Activated CD4-positive, alpha-beta memory T cell treated with anti-CD3 and anti-CD28 coated beads, Interleukin-2, amount 10 ng/mL, durations not matched to agents 7 days and 5 days (primary cell): ENCODE measurements at regions not wholly inside any gene's neighbourhood (a gene's known extent, or its start where the extent isn't known, plus 50 kb on each side); places are given as distances from the start of the nearest gene placed in this dataset.

ENCODE experiments used
- CTCF ChIA-PET: fragments of 350-600 bp; sonication (Branson Sonifier 250); formaldehyde crosslinking; loops from one replicate; lab custom pipeline; 2021; ENCODE audit warnings: antibody characterized with exemption, inconsistent platforms; lab: Charles Lee
- POLR2A ChIA-PET: fragments of 350-600 bp; sonication (Branson Sonifier 250); formaldehyde crosslinking; loops from one replicate; lab custom pipeline; 2021; ENCODE audit warnings: antibody characterized with exemption; lab: Charles Lee
- DNase-seq: peaks from one replicate; pipeline ENCODE4 v3.0.0-alpha.2; 2020
- H3K27ac Mint-ChIP-seq: one replicate; pipeline ENCODE4 v1.8.0; 2021; ENCODE audit warnings: mild to moderate bottlenecking, mixed read lengths
- H3K27me3 Mint-ChIP-seq: one replicate; pipeline ENCODE4 v1.8.0; 2021; ENCODE audit warnings: mixed read lengths
- H3K36me3 Mint-ChIP-seq: one replicate; pipeline ENCODE4 v1.8.0; 2021; ENCODE audit warnings: low read depth, mixed read lengths
- H3K4me1 Mint-ChIP-seq: one replicate; pipeline ENCODE4 v1.8.0; 2021; ENCODE audit warnings: mixed read lengths
- H3K4me3 Mint-ChIP-seq: one replicate; pipeline ENCODE4 v1.8.0; 2021; ENCODE audit warnings: mild to moderate bottlenecking, mixed read lengths
- H3K9me3 Mint-ChIP-seq: one replicate; pipeline ENCODE4 v1.8.0; 2021; ENCODE audit warnings: mixed read lengths

DNA sequence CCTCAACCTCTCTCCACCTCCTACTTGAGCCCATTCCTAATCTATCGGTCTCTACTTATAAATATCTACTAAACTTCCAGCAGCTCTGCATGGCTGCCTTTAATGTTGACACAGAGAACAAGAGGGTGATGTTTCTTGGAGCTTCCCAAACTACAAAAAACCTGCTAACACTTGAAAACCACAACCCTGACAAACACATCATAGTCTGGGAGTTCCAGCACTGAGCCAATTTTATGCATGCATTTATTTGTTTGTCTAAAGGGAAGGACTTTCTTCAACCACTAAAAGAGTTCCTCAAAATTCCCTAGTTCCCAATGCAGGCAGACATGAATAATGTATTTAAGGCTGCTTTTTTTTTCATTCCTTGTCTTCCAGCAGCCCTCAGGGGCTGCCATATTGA lies 331.8 kb upstream of the XYLT1 start:
- Mint-ChIP-seq H3K36me3 (no peaks in the 10 kb centered on the region), H3K9me3 (no peaks in the 10 kb centered on the region), H3K27ac (no peak overlapping the region), H3K27me3 (no peaks in the 10 kb centered on the region), H3K4me3 (no peak overlapping the region), H3K4me1 (no peaks in the 10 kb centered on the region)
- ChIA-PET CTCF (no interaction called here), POLR2A (no interaction called here)
- no peak for DNase-seq

DNA sequence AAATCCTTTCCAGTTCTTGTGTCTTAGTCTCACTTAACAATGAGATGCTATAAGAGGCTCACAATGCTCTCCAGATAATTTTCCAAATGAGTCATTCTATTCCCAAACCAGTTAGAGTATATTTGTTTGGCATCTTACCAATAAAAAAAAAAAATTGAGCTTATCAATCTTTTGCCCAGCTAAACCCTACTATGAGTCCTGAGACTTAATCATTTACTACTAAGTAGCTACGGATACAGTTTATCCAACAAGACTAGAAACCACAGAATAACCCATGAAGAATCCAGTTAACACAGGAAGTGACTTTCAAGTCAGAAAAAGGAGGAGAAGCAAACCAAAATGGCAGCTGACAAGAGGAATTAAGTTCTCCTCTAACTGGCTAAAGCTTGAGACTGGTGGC lies 330.3 kb upstream of the XYLT1 start:
- no peak for DNase-seq
- no peak overlapping the region for H3K27ac Mint-ChIP-seq
- H3K4me1 Mint-ChIP-seq = no peaks in the 10 kb centered on the region
- CTCF ChIA-PET = no interaction called here
- H3K4me3 Mint-ChIP-seq = no peak overlapping the region
- POLR2A ChIA-PET = no interaction called here
- H3K36me3 Mint-ChIP-seq = no peaks in the 10 kb centered on the region
- H3K9me3 Mint-ChIP-seq = no peaks in the 10 kb centered on the region
- no peaks in the 10 kb centered on the region for H3K27me3 Mint-ChIP-seq

DNA sequence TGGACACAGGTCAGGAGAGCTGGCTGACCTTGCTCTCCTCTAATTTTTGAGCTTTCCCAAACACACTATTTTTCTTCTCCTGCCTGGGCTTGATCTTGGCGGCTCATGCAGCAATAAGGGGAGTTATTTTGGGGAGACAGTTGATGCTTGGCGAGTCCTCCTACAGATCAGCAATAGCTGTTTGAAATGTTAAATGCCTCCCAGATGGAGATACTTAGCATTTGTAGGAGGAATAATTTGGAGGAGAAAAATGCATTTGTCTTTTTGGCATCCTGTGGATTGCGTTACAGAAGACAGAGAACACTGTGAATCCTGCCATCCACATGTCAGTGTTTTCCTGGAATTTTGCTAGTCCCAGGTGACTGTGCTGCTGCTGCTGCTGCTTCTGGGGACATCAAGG lies 328.0 kb upstream of the XYLT1 start:
- Mint-ChIP-seq H3K27me3 (no peaks in the 10 kb centered on the region), H3K4me1 (no peaks in the 10 kb centered on the region), H3K36me3 (no peaks in the 10 kb centered on the region), H3K4me3 (no peak overlapping the region), H3K27ac (no peak overlapping the region), H3K9me3 (no peaks in the 10 kb centered on the region)
- POLR2A ChIA-PET = no interaction called here
- CTCF ChIA-PET = no interaction called here
- no peak for DNase-seq

DNA sequence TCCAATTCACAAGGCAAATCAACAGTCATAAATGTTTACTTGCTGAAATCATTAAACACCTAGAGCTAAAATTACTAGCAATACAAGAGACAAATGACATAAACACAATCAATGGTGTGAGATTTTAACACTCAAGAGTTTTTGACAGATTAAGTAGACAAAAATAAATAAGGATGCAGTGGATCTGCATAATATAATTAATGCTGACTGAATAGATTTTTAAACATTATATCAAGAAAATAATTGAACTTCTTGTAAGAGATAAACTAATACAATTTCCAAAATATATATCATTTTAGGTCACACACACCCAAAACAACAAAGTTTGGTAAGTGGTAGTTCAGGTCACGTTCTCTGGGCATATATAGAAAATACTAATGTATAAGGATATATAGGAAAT lies 322.6 kb upstream of the XYLT1 start:
- H3K27me3 Mint-ChIP-seq = no peaks in the 10 kb centered on the region
- no peaks in the 10 kb centered on the region for H3K9me3 Mint-ChIP-seq
- ChIA-PET CTCF (no interaction called here), POLR2A (no interaction called here)
- no peaks in the 10 kb centered on the region for H3K36me3 Mint-ChIP-seq
- DNase-seq = no peak
- H3K4me1 Mint-ChIP-seq = no peaks in the 10 kb centered on the region
- no peak overlapping the region for H3K4me3 Mint-ChIP-seq
- no peak overlapping the region for H3K27ac Mint-ChIP-seq

DNA sequence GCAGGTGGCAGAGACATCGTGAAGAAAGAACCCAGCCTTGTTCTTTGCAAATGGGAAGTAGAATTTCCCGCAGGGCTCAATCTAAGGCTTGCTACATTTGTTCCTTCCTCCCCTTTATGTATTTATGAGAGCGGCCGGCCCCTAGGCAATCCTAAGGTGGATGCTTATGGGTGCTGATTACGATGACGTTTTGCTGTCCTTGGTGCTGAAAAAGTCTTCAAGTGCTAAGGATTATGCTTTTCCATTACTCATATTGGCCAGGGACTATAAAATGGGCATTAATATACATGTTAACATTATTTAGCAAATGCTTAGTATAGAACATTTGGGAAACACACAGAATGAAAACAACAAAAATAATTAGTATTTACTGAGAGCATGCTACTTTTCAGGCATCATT lies 313.3 kb upstream of the XYLT1 start:
- Mint-ChIP-seq H3K27ac (no peak overlapping the region), H3K4me3 (no peak overlapping the region), H3K27me3 (no peaks in the 10 kb centered on the region), H3K36me3 (no peaks in the 10 kb centered on the region), H3K4me1 (no peaks in the 10 kb centered on the region), H3K9me3 (no peaks in the 10 kb centered on the region)
- no peak for DNase-seq
- ChIA-PET CTCF (no interaction called here), POLR2A (no interaction called here)

DNA sequence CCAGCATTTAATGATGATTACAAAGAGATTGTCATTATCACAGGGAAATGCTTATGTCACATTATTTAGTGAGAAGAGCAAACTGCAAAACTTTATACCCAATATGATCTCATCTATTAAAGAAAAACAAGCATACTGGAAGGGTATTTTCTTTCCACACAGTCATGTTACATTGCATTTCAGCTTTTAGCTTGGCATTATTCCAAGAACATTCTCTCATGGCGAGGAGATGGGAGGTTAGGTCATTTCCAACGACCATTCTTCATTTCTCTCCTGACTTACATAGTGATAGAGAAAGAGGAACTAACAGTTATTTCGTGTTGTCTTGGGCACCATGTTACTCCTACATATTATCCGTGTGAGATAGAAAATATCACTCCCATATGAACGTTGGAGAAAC lies 309.4 kb upstream of the XYLT1 start:
- no peaks in the 10 kb centered on the region for H3K27me3 Mint-ChIP-seq
- no peaks in the 10 kb centered on the region for H3K4me1 Mint-ChIP-seq
- CTCF ChIA-PET = no interaction called here
- no peak overlapping the region for H3K4me3 Mint-ChIP-seq
- H3K27ac Mint-ChIP-seq = no peak overlapping the region
- no peak for DNase-seq
- H3K36me3 Mint-ChIP-seq = no peaks in the 10 kb centered on the region
- no peaks in the 10 kb centered on the region for H3K9me3 Mint-ChIP-seq
- POLR2A ChIA-PET = no interaction called here

DNA sequence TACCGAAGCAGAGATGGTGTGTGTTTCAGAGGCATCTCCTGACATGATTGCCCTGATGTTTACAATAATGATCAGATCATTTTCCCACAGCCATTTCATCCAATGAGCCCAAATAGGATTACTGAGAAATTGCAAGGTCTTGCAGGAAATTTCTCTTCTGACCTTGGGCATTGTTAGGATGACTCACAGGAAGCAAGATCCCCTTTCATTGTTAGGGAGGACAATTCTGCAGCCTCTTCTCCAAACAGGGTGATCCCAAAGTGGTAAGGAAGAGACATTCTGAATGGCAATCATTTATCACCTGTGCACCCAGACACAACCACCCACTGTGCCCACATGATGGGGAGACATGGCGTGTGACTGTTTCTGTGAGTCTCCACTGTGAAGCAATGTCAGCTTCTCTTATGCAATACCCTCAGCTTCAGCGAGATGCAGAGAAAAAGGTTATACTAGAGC lies 306.7 kb upstream of the XYLT1 start:
- Mint-ChIP-seq H3K27me3 (no peaks in the 10 kb centered on the region), H3K36me3 (no peaks in the 10 kb centered on the region), H3K4me3 (no peak overlapping the region), H3K4me1 (no peaks in the 10 kb centered on the region), H3K9me3 (no peaks in the 10 kb centered on the region), H3K27ac (no peak overlapping the region)
- no peak for DNase-seq
- POLR2A ChIA-PET = no interaction called here
- CTCF ChIA-PET = no interaction called here

DNA sequence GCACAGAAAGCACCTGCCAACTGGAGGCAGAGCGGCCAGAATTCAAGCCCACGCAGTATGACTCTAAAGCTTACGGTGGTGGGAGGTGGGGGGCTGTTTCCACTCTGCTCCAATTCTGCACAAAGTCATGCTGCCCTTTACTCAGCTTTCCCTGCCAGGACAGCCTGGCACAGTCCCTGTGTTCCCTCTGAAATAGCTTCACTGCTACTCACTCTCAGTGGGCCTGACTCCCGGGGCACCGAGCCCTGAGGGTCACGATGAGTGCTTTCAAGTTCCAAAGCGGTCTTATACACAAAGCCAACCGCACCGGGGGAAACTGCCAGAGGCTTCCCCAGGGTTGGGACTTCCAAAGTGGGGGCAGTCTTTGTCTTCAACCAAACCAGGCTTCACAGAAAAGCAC lies 306.1 kb upstream of the XYLT1 start:
- Mint-ChIP-seq H3K4me1 (no peaks in the 10 kb centered on the region), H3K27me3 (no peaks in the 10 kb centered on the region), H3K9me3 (no peaks in the 10 kb centered on the region), H3K27ac (no peak overlapping the region), H3K4me3 (no peak overlapping the region), H3K36me3 (no peaks in the 10 kb centered on the region)
- ChIA-PET POLR2A (no interaction called here), CTCF (no interaction called here)
- no peak for DNase-seq

DNA sequence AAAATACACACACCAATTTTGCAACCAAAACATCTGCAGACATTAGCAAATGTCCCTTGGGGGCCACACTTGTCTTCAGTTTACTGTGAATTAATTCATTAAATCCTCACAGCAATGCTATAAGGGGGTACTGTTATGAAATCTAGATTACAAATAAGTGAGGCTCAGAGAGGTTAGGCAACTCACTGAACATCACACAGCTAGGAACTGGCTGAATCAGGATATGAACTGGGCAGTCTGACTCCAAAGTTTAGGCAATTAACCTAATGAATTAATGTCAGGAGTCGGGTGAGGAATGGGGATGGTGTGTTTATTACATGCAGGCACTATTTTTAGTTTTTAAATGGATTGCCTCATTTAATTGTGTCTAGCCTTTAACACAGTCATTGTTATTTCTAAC lies 305.7 kb upstream of the XYLT1 start:
- Mint-ChIP-seq H3K36me3 (no peaks in the 10 kb centered on the region), H3K9me3 (no peaks in the 10 kb centered on the region), H3K27ac (no peak overlapping the region), H3K4me3 (no peak overlapping the region), H3K27me3 (no peaks in the 10 kb centered on the region), H3K4me1 (no peaks in the 10 kb centered on the region)
- POLR2A ChIA-PET = no interaction called here
- DNase-seq = no peak
- CTCF ChIA-PET = no interaction called here

DNA sequence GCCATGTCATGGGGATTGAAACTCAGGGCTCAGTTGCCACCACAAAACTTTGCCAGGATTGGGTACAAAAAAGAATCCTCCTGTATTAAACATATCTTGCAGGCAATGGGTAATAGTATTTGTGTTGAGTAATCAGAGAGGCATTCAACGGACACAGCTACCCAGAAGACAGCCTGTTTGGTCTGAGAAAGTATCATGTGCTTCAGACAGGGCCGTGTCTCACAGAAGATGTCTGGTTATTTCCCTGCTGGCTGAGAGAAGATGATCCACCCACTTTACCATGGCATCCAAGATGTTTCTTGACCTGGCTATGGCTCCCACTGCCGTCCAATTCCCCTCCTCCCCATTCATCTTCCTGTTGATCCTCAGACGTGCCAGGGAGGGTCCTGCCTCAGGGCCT lies 304.3 kb upstream of the XYLT1 start:
- ChIA-PET POLR2A (no interaction called here), CTCF (no interaction called here)
- no peaks in the 10 kb centered on the region for H3K9me3 Mint-ChIP-seq
- no peaks in the 10 kb centered on the region for H3K4me1 Mint-ChIP-seq
- H3K4me3 Mint-ChIP-seq = no peak overlapping the region
- no peak overlapping the region for H3K27ac Mint-ChIP-seq
- H3K27me3 Mint-ChIP-seq = no peaks in the 10 kb centered on the region
- no peaks in the 10 kb centered on the region for H3K36me3 Mint-ChIP-seq
- no peak for DNase-seq

DNA sequence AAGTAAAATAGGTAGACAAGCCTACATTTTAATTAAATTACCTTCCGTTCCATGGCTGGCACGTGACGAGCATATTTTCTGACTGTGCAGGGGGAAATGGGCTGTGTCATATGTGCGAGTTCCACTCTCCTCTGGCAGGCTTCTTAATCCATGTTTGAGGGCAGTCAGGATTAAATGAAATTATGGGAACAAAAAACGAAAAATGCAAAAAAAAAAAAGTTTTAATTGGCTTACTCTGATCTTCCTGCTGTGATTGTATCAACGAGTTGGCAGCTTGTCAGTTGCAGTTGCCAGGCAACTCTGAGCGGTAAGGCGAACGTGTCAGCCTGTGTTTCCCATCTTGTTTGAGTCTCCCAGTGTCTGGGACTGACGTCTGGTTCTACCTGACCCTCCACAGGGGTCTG lies 302.9 kb upstream of the XYLT1 start:
- no peaks in the 10 kb centered on the region for H3K9me3 Mint-ChIP-seq
- H3K27ac Mint-ChIP-seq = no peak overlapping the region
- DNase-seq = no peak
- H3K4me3 Mint-ChIP-seq = no peak overlapping the region
- H3K4me1 Mint-ChIP-seq = no peaks in the 10 kb centered on the region
- POLR2A ChIA-PET = no interaction called here
- CTCF ChIA-PET = no interaction called here
- no peaks in the 10 kb centered on the region for H3K27me3 Mint-ChIP-seq
- no peaks in the 10 kb centered on the region for H3K36me3 Mint-ChIP-seq

DNA sequence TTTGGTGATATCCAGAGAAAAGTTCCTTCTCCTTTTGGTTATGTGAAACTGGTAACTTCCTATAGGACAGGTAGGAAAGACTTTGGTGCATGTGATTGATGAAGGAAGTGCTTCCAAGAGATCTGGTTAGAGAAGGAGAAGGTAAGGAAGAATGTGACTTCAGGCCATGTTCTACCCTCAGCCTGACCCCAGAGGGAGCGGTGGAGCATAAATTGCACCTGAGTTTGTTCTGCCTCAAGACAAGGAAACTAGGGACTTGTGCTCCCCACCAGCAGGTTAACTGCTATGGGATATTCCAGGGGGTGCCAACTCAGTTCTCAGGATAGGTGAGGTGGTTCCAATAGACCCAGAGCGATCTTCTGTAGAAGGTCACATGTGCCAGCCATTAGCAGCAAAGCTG lies 299.3 kb upstream of the XYLT1 start:
- Mint-ChIP-seq H3K4me1 (no peaks in the 10 kb centered on the region), H3K27me3 (no peaks in the 10 kb centered on the region), H3K9me3 (no peaks in the 10 kb centered on the region), H3K27ac (no peak overlapping the region), H3K36me3 (no peaks in the 10 kb centered on the region), H3K4me3 (no peak overlapping the region)
- ChIA-PET CTCF (no interaction called here), POLR2A (no interaction called here)
- no peak for DNase-seq

DNA sequence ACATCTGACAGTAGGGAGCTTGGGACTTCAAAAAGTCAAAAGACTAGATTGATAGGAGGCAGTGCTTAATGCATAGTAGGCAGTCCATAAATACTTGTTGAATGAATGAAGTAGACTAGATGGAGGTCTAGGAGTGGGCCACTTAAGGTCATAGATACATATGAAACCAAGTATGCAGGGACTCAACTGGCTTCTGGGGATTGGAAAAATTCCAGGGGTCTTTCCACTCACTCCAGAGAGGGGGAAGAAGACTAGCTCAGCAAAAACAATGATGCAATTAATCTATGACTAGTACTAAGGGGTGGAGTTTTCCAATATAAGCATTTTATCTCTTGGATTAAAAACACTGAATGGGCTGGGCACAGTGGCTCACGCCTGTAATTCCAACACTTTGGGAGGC lies 298.3 kb upstream of the XYLT1 start:
- no peak for DNase-seq
- H3K9me3 Mint-ChIP-seq = no peaks in the 10 kb centered on the region
- H3K4me3 Mint-ChIP-seq = no peak overlapping the region
- H3K36me3 Mint-ChIP-seq = no peaks in the 10 kb centered on the region
- no peaks in the 10 kb centered on the region for H3K4me1 Mint-ChIP-seq
- peaks cover 3% of the 10 kb centered on the region for H3K27me3 Mint-ChIP-seq
- POLR2A ChIA-PET = no interaction called here
- CTCF ChIA-PET = no interaction called here
- no peak overlapping the region for H3K27ac Mint-ChIP-seq

DNA sequence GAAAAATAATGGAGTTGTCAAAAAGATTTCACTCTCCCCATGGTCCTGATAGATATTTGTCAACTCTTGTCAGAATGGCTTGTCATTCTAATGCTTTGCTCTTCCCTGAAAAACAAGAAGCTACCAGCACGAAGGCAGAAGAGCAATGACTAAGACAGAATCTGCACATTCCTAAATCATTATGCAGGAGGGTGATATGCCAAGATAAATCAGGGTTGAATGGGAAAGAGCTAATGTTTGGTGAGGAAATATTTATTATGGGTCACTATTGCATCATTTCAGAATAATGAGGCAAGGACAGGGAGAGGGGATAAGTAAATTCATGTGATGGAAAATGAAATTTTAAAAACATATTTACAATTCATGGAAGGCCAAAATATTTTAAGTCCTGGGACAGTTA lies 297.5 kb upstream of the XYLT1 start:
- DNase-seq = no peak
- H3K4me1 Mint-ChIP-seq = no peaks in the 10 kb centered on the region
- no peak overlapping the region for H3K4me3 Mint-ChIP-seq
- H3K27ac Mint-ChIP-seq = no peak overlapping the region
- H3K36me3 Mint-ChIP-seq = no peaks in the 10 kb centered on the region
- ChIA-PET CTCF (no interaction called here), POLR2A (no interaction called here)
- H3K9me3 Mint-ChIP-seq = no peaks in the 10 kb centered on the region
- H3K27me3 Mint-ChIP-seq = peaks cover 3% of the 10 kb centered on the region

DNA sequence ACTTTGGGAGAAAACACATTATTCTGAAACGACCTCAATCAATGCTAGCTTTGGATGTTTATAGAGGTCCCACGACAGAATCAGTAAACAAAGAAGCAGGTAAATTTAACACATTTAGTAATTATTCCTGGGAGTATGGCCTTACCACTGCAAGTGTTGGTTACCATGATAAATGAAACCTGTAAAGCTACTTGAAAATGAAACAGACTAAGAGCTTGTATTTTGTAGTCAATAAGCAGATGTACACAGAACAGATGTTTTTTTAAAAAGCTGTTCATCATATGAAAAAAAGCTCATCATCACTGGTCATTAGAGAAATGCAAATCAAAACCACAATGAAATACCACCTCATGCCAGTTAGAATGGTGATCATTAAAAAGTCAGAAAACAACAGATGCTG lies 295.3 kb upstream of the XYLT1 start:
- no peak overlapping the region for H3K27ac Mint-ChIP-seq
- POLR2A ChIA-PET = no interaction called here
- CTCF ChIA-PET = interaction anchor here (0.5 to 0.7 kb wide), 2 partner anchors 46 to 73 kb away, joined by 3 read pairs; no protein-coding TSS in a partner anchor
- no peak overlapping the region for H3K4me3 Mint-ChIP-seq
- H3K4me1 Mint-ChIP-seq = no peaks in the 10 kb centered on the region
- DNase-seq = no peak
- H3K27me3 Mint-ChIP-seq = peaks cover 3% of the 10 kb centered on the region
- H3K9me3 Mint-ChIP-seq = no peaks in the 10 kb centered on the region
- no peaks in the 10 kb centered on the region for H3K36me3 Mint-ChIP-seq
